ENCODE measurements at regions not wholly inside any gene's neighbourhood (a gene's known extent, or its start where the extent isn't known, plus 50 kb on each side); places are given as distances from the start of the nearest gene placed in this dataset.

GRCh38 chr2:107112561-107112960 lies 226.6 kb upstream of the ST6GAL2 start:
- TF ChIP-seq CTCF (IDR thresholded peaks at IDR 0.05), result no peak
- no peak for TF ChIP-seq POLR2A (IDR thresholded peaks at IDR 0.05)
